Smooth muscle cell (in vitro differentiated cells): ENCODE measurements at regions not wholly inside any gene's neighbourhood (a gene's known extent, or its start where the extent isn't known, plus 50 kb on each side); places are given as distances from the start of the nearest gene placed in this dataset.
"Not testable (repeated sequence)": the region's sequence is repeated elsewhere in the genome, so short reads cannot be mapped to it uniquely, and the experiment has no call there.

ENCODE experiments used
- DNase-seq: peaks from one replicate; lab custom pipeline; 2025; ENCODE audit not compliant: unreplicated experiment; lab: John Stamatoyannopoulos, UW
- H2AFZ ChIP-seq: fragments of 200-600 bp; sonication (generic); 2 replicates; pipeline ENCODE4 v1.6.0; 2016; ENCODE audit warnings: antibody characterized with exemption, low read depth, mild to moderate bottlenecking
- H3F3A ChIP-seq: fragments of 200-600 bp; sonication (generic); 2 replicates; pipeline ENCODE4 v1.6.0; 2017; ENCODE audit warnings: antibody characterized with exemption, low read depth
- H3K27ac ChIP-seq: fragments of 200-600 bp; sonication (generic); 2 replicates; pipeline ENCODE4 v1.5.1; 2016; ENCODE audit warnings: low read depth, mild to moderate bottlenecking
- H3K27me3 ChIP-seq: fragments of 200-600 bp; sonication (generic); 2 replicates; pipeline ENCODE4 v1.6.1; 2016; ENCODE audit warnings: low read depth, mild to moderate bottlenecking
- H3K36me3 ChIP-seq: fragments of 200-600 bp; sonication (generic); 2 replicates; pipeline ENCODE4 v1.5.1; 2016; ENCODE audit warnings: low read depth
- H3K4me1 ChIP-seq: fragments of 200-600 bp; sonication (generic); 2 replicates; pipeline ENCODE4 v1.5.1; 2016; ENCODE audit warnings: low read depth
- H3K4me2 ChIP-seq: fragments of 200-600 bp; sonication (generic); 2 replicates; pipeline ENCODE4 v1.6.0; 2016; ENCODE audit warnings: mild to moderate bottlenecking
- H3K4me3 ChIP-seq: fragments of 200-600 bp; sonication (generic); 2 replicates; pipeline ENCODE4 v1.5.1; 2016; ENCODE audit warnings: mild to moderate bottlenecking
- H3K79me2 ChIP-seq: fragments of 200-600 bp; sonication (generic); 2 replicates; pipeline ENCODE4 v1.6.0; 2016; ENCODE audit warnings: low read depth, mild to moderate bottlenecking
- H3K9ac ChIP-seq: fragments of 200-600 bp; sonication (generic); 2 replicates; pipeline ENCODE4 v1.6.0; 2016; ENCODE audit warnings: low read depth
- H3K9me3 ChIP-seq: fragments of 200-600 bp; sonication (generic); replicated peaks from 2 replicates; pipeline ENCODE4 v1.5.1; 2016; ENCODE audit warnings: low read depth
- H4K20me1 ChIP-seq: fragments of 200-600 bp; sonication (generic); 2 replicates; pipeline ENCODE4 v1.6.0; 2016; ENCODE audit warnings: low read depth
- CTCF ChIP-seq: fragments of 200-600 bp; sonication (generic); IDR thresholded peaks from 2 replicates; pipeline ENCODE4 v1.5.1; 2017; ENCODE audit warnings: borderline replicate concordance, mild to moderate bottlenecking, antibody characterized with exemption; ENCODE audit not compliant: insufficient read depth, poor library complexity, severe bottlenecking
- WGBS: methylation state at CpG from one replicate; pipeline ENCODE4 v1.1.7; 2016; ENCODE audit warnings: low lambda C conversion rate; 5-methylcytosine and 5-hydroxymethylcytosine counted together

GRCh38 chr3:135582800-135583199 is 382.7 kb upstream of the PPP2R3A start:
- no peaks in the 10 kb centered on the region for H3K9me3 ChIP-seq
- no peaks in the 10 kb centered on the region for H3K36me3 ChIP-seq
- no peak overlapping the region for H3K9ac ChIP-seq
- H2AFZ ChIP-seq = no peak overlapping the region
- no peak overlapping the region for H3K4me2 ChIP-seq
- TF ChIP-seq CTCF = no peak
- H3K4me3 ChIP-seq = no peak overlapping the region
- no peaks in the 10 kb centered on the region for H3K79me2 ChIP-seq
- no peaks in the 10 kb centered on the region for H4K20me1 ChIP-seq
- 47% methylated on average over 3 of the region's 3 CpGs for WGBS
- no peaks in the 10 kb centered on the region for H3K4me1 ChIP-seq
- no peak for DNase-seq
- H3F3A ChIP-seq = no peaks in the 10 kb centered on the region
- no peaks in the 10 kb centered on the region for H3K27me3 ChIP-seq
- H3K27ac ChIP-seq = no peak overlapping the region

GRCh38 chr3:135596563-135596962 is 369.0 kb upstream of the PPP2R3A start:
- H3K27ac ChIP-seq = no peak overlapping the region
- DNase-seq = no peak

DNA sequence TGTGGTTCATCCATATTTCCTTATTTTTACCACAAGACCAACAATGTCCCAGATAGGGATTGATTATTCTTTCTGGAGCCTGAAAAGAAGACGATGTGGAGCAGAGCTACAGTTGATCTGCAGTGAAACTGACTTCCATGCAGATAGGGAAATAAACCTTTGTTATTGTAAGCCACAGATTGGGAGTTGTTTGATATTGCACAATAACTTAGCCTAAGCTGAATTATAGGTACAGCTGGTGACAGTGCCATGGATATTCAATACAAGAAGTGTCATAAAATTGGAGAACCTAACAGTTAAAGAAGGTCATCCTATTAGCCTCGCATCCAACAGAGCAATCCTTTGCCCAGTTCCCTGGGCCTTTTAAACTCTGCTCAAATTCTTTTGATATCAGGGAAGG is 367.7 kb upstream of the PPP2R3A start:
- DNase-seq = no peak
- H3K4me2 ChIP-seq = no peak overlapping the region
- no peaks in the 10 kb centered on the region for H3K36me3 ChIP-seq
- no peak overlapping the region for H3K4me3 ChIP-seq
- H3F3A ChIP-seq = no peaks in the 10 kb centered on the region
- TF ChIP-seq CTCF = no peak
- H4K20me1 ChIP-seq = no peaks in the 10 kb centered on the region
- H2AFZ ChIP-seq = no peak overlapping the region
- H3K27ac ChIP-seq = no peak overlapping the region
- H3K9me3 ChIP-seq = no peaks in the 10 kb centered on the region
- H3K27me3 ChIP-seq = no peaks in the 10 kb centered on the region
- no peaks in the 10 kb centered on the region for H3K79me2 ChIP-seq
- no peaks in the 10 kb centered on the region for H3K4me1 ChIP-seq
- no peak overlapping the region for H3K9ac ChIP-seq
- 90% methylated on average over 2 of the region's 2 CpGs for WGBS

More at GRCh38 chr3:135596563-135596962, 369.0 kb upstream of the PPP2R3A start:
- no peak for TF ChIP-seq CTCF
- H3K27me3 ChIP-seq = no peaks in the 10 kb centered on the region
- no peaks in the 10 kb centered on the region for H3F3A ChIP-seq
- H3K4me2 ChIP-seq = no peak overlapping the region
- H3K4me3 ChIP-seq = no peak overlapping the region
- H2AFZ ChIP-seq = no peak overlapping the region
- H3K4me1 ChIP-seq = no peaks in the 10 kb centered on the region
- H4K20me1 ChIP-seq = no peaks in the 10 kb centered on the region
- no peaks in the 10 kb centered on the region for H3K36me3 ChIP-seq
- H3K9me3 ChIP-seq = no peaks in the 10 kb centered on the region
- H3K79me2 ChIP-seq = no peaks in the 10 kb centered on the region
- no peak overlapping the region for H3K9ac ChIP-seq
- WGBS = 96% methylated on average over 2 of the region's 2 CpGs

- Histone ChIP-seq H3K9me3 (no peaks in the 10 kb centered on the region), H3K9ac (no peak overlapping the region)
- TF ChIP-seq CTCF = no peak
Observed at GRCh38 chr3:135598597-135598996, 366.9 kb upstream of the PPP2R3A start.

DNA sequence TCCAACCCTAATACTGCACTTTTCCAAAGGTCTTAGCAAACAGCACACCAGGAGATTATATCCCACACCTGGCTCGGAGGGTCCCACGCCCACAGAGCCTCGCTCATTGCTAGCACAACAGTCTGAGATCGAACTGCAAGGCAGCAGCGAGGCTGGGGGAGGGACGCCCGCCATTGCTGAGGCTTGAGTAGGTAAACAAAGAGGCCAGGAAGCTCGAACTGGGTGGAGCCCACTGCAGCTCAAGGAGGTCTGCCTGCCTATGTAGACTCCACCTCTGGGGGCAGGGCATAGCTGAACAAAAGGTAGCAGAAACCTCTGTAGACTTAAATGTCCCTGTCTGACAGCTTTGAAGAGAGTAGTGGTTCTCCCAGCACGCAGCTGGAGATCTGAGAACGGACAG is 361.0 kb upstream of the PPP2R3A start:
- H3K27ac ChIP-seq, H3K9ac ChIP-seq, DNase-seq, H4K20me1 ChIP-seq, H3K36me3 ChIP-seq, H3K79me2 ChIP-seq, H3K9me3 ChIP-seq, H3K4me1 ChIP-seq, H3K4me2 ChIP-seq, H3K4me3 ChIP-seq, H3F3A ChIP-seq, H2AFZ ChIP-seq, H3K27me3 ChIP-seq: not testable (repeated sequence)
- WGBS = 93% methylated on average over 10 of the region's 10 CpGs

More at GRCh38 chr3:135598597-135598996, 366.9 kb upstream of the PPP2R3A start:
- no peak for DNase-seq
- Histone ChIP-seq H3K4me2 (no peak overlapping the region), H3K27me3 (no peaks in the 10 kb centered on the region), H3K27ac (no peak overlapping the region), H3K4me3 (no peak overlapping the region), H3K36me3 (no peaks in the 10 kb centered on the region), H3K79me2 (no peaks in the 10 kb centered on the region), H3F3A (no peaks in the 10 kb centered on the region), H2AFZ (no peak overlapping the region), H3K4me1 (no peaks in the 10 kb centered on the region), H4K20me1 (no peaks in the 10 kb centered on the region)
- 91% methylated on average over 2 of the region's 2 CpGs for WGBS
